ENCODE measurements at regions not wholly inside any gene's neighbourhood (a gene's known extent, or its start where the extent isn't known, plus 50 kb on each side); places are given as distances from the start of the nearest gene placed in this dataset.

DNA sequence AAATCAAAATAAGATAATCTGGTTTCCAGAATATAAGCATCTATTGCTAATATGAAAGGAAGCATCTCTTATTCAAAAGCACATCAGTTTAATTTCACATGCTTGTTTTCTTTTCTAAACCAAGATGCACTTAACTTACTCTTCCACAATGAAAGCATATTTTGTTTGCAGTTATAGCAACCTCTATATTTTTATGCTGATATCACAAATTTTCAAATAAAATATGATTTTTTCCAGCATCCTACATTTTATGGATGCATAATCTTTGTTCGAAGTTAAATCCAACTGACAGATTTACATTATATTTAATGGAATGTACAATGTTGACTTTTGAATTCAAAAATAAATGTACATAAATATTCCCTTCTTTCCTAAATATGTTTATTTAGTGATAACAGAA, 978.3 kb upstream of the B3GALT2 start:
- TF ChIP-seq, protein P1, sequence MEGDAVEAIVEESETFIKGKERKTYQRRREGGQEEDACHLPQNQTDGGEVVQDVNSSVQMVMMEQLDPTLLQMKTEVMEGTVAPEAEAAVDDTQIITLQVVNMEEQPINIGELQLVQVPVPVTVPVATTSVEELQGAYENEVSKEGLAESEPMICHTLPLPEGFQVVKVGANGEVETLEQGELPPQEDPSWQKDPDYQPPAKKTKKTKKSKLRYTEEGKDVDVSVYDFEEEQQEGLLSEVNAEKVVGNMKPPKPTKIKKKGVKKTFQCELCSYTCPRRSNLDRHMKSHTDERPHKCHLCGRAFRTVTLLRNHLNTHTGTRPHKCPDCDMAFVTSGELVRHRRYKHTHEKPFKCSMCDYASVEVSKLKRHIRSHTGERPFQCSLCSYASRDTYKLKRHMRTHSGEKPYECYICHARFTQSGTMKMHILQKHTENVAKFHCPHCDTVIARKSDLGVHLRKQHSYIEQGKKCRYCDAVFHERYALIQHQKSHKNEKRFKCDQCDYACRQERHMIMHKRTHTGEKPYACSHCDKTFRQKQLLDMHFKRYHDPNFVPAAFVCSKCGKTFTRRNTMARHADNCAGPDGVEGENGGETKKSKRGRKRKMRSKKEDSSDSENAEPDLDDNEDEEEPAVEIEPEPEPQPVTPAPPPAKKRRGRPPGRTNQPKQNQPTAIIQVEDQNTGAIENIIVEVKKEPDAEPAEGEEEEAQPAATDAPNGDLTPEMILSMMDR (IDR thresholded peaks at IDR 0.05; ENCODE audit: low read depth, low read length, poor library complexity, severe bottlenecking) = no peak
- no peak for TF ChIP-seq EZH2phosphoT487 (IDR thresholded peaks at IDR 0.05; ENCODE audit: borderline replicate concordance, low read length)
